Transverse colon (tissue), 4 donors: ENCODE measurements at regions not wholly inside any gene's neighbourhood (a gene's known extent, or its start where the extent isn't known, plus 50 kb on each side); places are given as distances from the start of the nearest gene placed in this dataset.

Experiments used
- CTCF ChIP-seq, 5 experiments: fragments of 200-600 bp in 3 of 5; fragments of 450-650 bp in 2 of 5; sonication (generic) in 3 of 5; IDR thresholded peaks; 1 replicate in 2 of 5; 2 replicates in 3 of 5; pipeline ENCODE4 v1.5.1; 2016 to 2017; ENCODE audit warnings: antibody characterized with exemption in 5 of 5, inconsistent platforms in 3 of 5, mild to moderate bottlenecking in 2 of 5, moderate library complexity in 1 of 5
- POLR2A ChIP-seq: fragments of 450-650 bp; IDR thresholded peaks from one replicate; pipeline ENCODE4 v1.6.1; 2016; ENCODE audit warnings: antibody characterized with exemption, mild to moderate bottlenecking, moderate library complexity
- POLR2AphosphoS5 ChIP-seq, 3 donors: sonication (generic); formaldehyde crosslinking; IDR thresholded peaks; one replicate each; pipeline ENCODE4 v1.6.1; 2016; ENCODE audit warnings: antibody characterized with exemption in 3 of 3

GRCh38 chr22:49524362-49524761, 303.3 kb downstream of the BRD1 start:
- no peak for TF ChIP-seq CTCF (IDR thresholded peaks at IDR 0.05)
- TF ChIP-seq POLR2A, result no peak
- no peak for TF ChIP-seq POLR2AphosphoS5 (IDR thresholded peaks at IDR 0.05)
